CD14-positive monocyte (primary cell): ENCODE measurements at regions not wholly inside any gene's neighbourhood (a gene's known extent, or its start where the extent isn't known, plus 50 kb on each side); places are given as distances from the start of the nearest gene placed in this dataset.

Source experiments
- DNase-seq, 3 donors: peaks; one replicate each; pipeline ENCODE4 v3.0.0-alpha.2; 2011 to 2022
- H2AFZ ChIP-seq: 2 replicates; pipeline ENCODE4 v1.6.0; 2012; ENCODE audit warnings: mild to moderate bottlenecking, low read depth, low read length, inconsistent platforms; ENCODE audit not compliant: insufficient read depth, poor library complexity, severe bottlenecking
- H3K27ac ChIP-seq, 2 donors: 1 replicate in 1 of 2; 2 replicates in 1 of 2; pipeline ENCODE4 v1.5.1; 2012 to 2013; ENCODE audit warnings: low read length in 2 of 2, control low read depth in 1 of 2, inconsistent platforms in 1 of 2, low read depth in 1 of 2, mild to moderate bottlenecking in 1 of 2
- H3K27me3 ChIP-seq, 2 donors: one replicate each; pipeline versions ENCODE4 v1.6.0 to v1.6.1; 2011 to 2013; ENCODE audit warnings: low read length in 2 of 2; ENCODE audit not compliant: control insufficient read depth in 2 of 2, insufficient read depth in 2 of 2
- H3K36me3 ChIP-seq, 2 donors: replicated peaks in 1 of 2; 1 replicate in 1 of 2; 2 replicates in 1 of 2; pipeline versions ENCODE4 v1.5.1 to v1.6.1; 2012 to 2013; ENCODE audit warnings: low read length in 2 of 2, control low read depth in 1 of 2, inconsistent platforms in 1 of 2, mild to moderate bottlenecking in 1 of 2; ENCODE audit not compliant: insufficient read depth in 2 of 2, control insufficient read depth in 1 of 2
- H3K4me1 ChIP-seq, 2 donors: 1 replicate in 1 of 2; 2 replicates in 1 of 2; pipeline versions ENCODE4 v1.5.1 to v1.6.1; 2012 to 2013; ENCODE audit warnings: low read length in 2 of 2, control low read depth in 1 of 2, inconsistent platforms in 1 of 2, mild to moderate bottlenecking in 1 of 2, moderate library complexity in 1 of 2; ENCODE audit not compliant: insufficient read depth in 2 of 2, control insufficient read depth in 1 of 2
- H3K4me2 ChIP-seq: replicated peaks from 2 replicates; pipeline ENCODE3; 2012; ENCODE audit warnings: low read length, moderate library complexity, mild to moderate bottlenecking; ENCODE audit not compliant: poor library complexity, severe bottlenecking; ENCODE audit errors: extremely low read depth
- H3K4me3 ChIP-seq, 3 experiments: fragments of 200-600 bp in 1 of 3; sonication (generic) in 1 of 3; replicated peaks in 1 of 3; 1 replicate in 2 of 3; 2 replicates in 1 of 3; pipeline ENCODE4 v1.5.1; 2011 to 2013; ENCODE audit warnings: low read length in 3 of 3, mild to moderate bottlenecking in 3 of 3, control low read depth in 2 of 3, low read depth in 2 of 3, inconsistent platforms in 1 of 3, moderate library complexity in 1 of 3
- H3K79me2 ChIP-seq: 2 replicates; pipeline ENCODE4 v1.6.0; 2012; ENCODE audit warnings: mild to moderate bottlenecking, control low read depth, inconsistent platforms, low read length, moderate library complexity; ENCODE audit not compliant: insufficient read depth
- H3K9ac ChIP-seq: 2 replicates; pipeline ENCODE4 v1.6.0; 2017; ENCODE audit warnings: low read length, mild to moderate bottlenecking; ENCODE audit not compliant: insufficient read depth, poor library complexity, severe bottlenecking
- H3K9me3 ChIP-seq, 2 donors: replicated peaks in 1 of 2; 1 replicate in 1 of 2; 2 replicates in 1 of 2; pipeline versions ENCODE4 v1.5.1 to v1.6.1; 2012 to 2013; ENCODE audit warnings: low read length in 2 of 2, control low read depth in 1 of 2; ENCODE audit not compliant: control insufficient read depth in 1 of 2, insufficient read depth in 1 of 2
- H4K20me1 ChIP-seq: 2 replicates; pipeline ENCODE4 v1.6.0; 2012; ENCODE audit warnings: mild to moderate bottlenecking, low read length, control low read depth, moderate library complexity; ENCODE audit not compliant: insufficient read depth
- H3K27ac Mint-ChIP-seq, 7 donors: one replicate each; pipeline ENCODE4 v1.8.0; 2020; ENCODE audit warnings: mild to moderate bottlenecking in 7 of 7, mixed read lengths in 7 of 7, moderate library complexity in 6 of 7, inconsistent platforms in 2 of 7
- H3K27me3 Mint-ChIP-seq, 3 donors: one replicate each; pipeline ENCODE4 v1.8.0; 2021 to 2022; ENCODE audit warnings: low read depth in 3 of 3, mild to moderate bottlenecking in 3 of 3, mixed read lengths in 3 of 3, moderate library complexity in 3 of 3, inconsistent platforms in 1 of 3
- H3K36me3 Mint-ChIP-seq, 2 donors: one replicate each; pipeline ENCODE4 v1.8.0; 2020; ENCODE audit warnings: mixed read lengths in 2 of 2, inconsistent platforms in 1 of 2, mild to moderate bottlenecking in 1 of 2
- H3K4me1 Mint-ChIP-seq: one replicate; pipeline ENCODE4 v1.8.0; 2020; ENCODE audit warnings: mild to moderate bottlenecking, mixed read lengths
- H3K4me3 Mint-ChIP-seq, 2 donors: one replicate each; pipeline ENCODE4 v1.8.0; 2020; ENCODE audit warnings: mild to moderate bottlenecking in 2 of 2, mixed read lengths in 2 of 2, moderate library complexity in 1 of 2
- H3K9me3 Mint-ChIP-seq, 7 donors: one replicate each; pipeline ENCODE4 v1.8.0; 2020 to 2022; ENCODE audit warnings: mixed read lengths in 7 of 7, mild to moderate bottlenecking in 6 of 7, moderate library complexity in 6 of 7, inconsistent platforms in 2 of 7
- WGBS: methylation state at CpG from one replicate; pipeline ENCODE4 v1.1.5; 2013; ENCODE audit warnings: missing lambda C conversion rate; ENCODE audit not compliant: insufficient coverage; 5-methylcytosine and 5-hydroxymethylcytosine counted together
- intact Hi-C, 2 donors: fragments of 100-400 bp; cut with micrococcal nuclease; formaldehyde crosslinking; loops; one replicate each; pipeline versions ENCODE4 v1.15.0 to v1.15.1; 2023
- TF ChIP-seq, protein P1 (sequence below): fragments of 200-600 bp; IDR thresholded peaks from one replicate; pipeline ENCODE4 v1.8.0; 2022; ENCODE audit warnings: antibody characterized with exemption, mild to moderate bottlenecking

DNA sequence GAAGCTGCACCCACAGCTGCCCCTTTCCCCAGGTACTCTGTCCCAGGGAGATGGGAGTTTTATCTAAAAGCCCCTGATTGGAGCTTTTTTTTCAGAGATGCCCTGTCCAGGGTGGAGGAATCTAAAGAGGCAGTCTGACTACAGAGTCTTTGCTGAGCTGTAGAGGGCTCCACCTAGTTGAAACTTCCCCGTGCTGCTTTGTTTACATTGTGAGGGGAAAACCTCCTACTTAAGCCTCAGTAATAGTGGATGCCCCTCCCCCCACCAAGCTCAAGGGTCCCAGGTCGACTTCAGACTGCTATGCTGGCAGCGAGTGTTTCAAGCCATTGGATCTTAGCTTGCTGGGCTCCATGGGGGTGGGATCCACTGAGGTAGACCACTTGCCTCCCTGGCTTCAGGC is 470.1 kb upstream of the LARGE1 start:
- no peaks in the 10 kb centered on the region for H3K27me3 Mint-ChIP-seq
- H3K9me3 Mint-ChIP-seq: peaks cover 5 to 42% (median 24%) of the 10 kb centered on the region in 7 donors
- H3K27me3 ChIP-seq: no peaks in the 10 kb centered on the region
- H3K27ac Mint-ChIP-seq: no peak overlapping the region
- no peaks in the 10 kb centered on the region for H3K36me3 Mint-ChIP-seq
- H3K4me1 Mint-ChIP-seq: no peaks in the 10 kb centered on the region
- H3K9me3 ChIP-seq: peaks cover 13 to 22% of the 10 kb centered on the region in 2 donors
- 75% methylated on average over 2 of the region's 3 CpGs for WGBS
- no peak overlapping the region for H3K4me3 Mint-ChIP-seq
- no peak overlapping the region for H3K4me2 ChIP-seq
- H3K9ac ChIP-seq: no peak overlapping the region
- no peak for DNase-seq
- H3K4me1 ChIP-seq: no peaks in the 10 kb centered on the region
- intact Hi-C loops: no loop called here
- H3K27ac ChIP-seq: no peak overlapping the region
- no peaks in the 10 kb centered on the region for H4K20me1 ChIP-seq
- TF ChIP-seq, protein P1, sequence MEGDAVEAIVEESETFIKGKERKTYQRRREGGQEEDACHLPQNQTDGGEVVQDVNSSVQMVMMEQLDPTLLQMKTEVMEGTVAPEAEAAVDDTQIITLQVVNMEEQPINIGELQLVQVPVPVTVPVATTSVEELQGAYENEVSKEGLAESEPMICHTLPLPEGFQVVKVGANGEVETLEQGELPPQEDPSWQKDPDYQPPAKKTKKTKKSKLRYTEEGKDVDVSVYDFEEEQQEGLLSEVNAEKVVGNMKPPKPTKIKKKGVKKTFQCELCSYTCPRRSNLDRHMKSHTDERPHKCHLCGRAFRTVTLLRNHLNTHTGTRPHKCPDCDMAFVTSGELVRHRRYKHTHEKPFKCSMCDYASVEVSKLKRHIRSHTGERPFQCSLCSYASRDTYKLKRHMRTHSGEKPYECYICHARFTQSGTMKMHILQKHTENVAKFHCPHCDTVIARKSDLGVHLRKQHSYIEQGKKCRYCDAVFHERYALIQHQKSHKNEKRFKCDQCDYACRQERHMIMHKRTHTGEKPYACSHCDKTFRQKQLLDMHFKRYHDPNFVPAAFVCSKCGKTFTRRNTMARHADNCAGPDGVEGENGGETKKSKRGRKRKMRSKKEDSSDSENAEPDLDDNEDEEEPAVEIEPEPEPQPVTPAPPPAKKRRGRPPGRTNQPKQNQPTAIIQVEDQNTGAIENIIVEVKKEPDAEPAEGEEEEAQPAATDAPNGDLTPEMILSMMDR: no peak
- H2AFZ ChIP-seq: no peak overlapping the region
- H3K79me2 ChIP-seq: no peaks in the 10 kb centered on the region
- no peak overlapping the region for H3K4me3 ChIP-seq
- H3K36me3 ChIP-seq: no peaks in the 10 kb centered on the region

DNA sequence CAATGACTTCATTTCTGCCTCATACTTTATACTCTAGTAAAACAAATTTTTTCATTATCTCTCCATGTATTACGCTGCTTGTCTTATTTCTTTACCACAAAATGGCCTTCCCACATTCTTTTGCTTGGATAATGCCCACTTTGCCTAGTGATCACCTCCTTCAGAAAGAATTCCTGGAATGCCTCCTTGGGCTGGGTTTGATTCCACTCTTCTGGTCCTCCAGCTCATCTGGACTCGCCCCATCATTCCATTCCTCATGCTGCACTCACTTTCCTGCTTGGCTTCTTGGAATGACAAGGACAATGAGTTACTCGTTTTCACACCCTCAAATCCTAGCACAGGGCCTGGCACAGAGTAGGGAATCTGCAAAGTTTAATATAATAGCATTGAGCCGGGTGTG is 475.1 kb upstream of the LARGE1 start:
- no peak overlapping the region for H3K4me3 ChIP-seq
- H2AFZ ChIP-seq: no peak overlapping the region
- TF ChIP-seq, protein P1: no peak
- no peaks in the 10 kb centered on the region for H3K36me3 ChIP-seq
- Mint-ChIP-seq H3K4me3 (no peak overlapping the region), H3K9me3 (peaks cover 6 to 22% (median 13%) of the 10 kb centered on the region in 7 donors), H3K36me3 (no peaks in the 10 kb centered on the region), H3K4me1 (no peaks in the 10 kb centered on the region), H3K27me3 (no peaks in the 10 kb centered on the region), H3K27ac (no peak overlapping the region)
- peaks cover 13 to 25% of the 10 kb centered on the region in 2 donors for H3K9me3 ChIP-seq
- WGBS: 88% methylated on average over 2 of the region's 4 CpGs
- no peak overlapping the region for H3K4me2 ChIP-seq
- H3K9ac ChIP-seq: no peak overlapping the region
- H4K20me1 ChIP-seq: no peaks in the 10 kb centered on the region
- no peaks in the 10 kb centered on the region for H3K4me1 ChIP-seq
- DNase-seq: no peak
- no peak overlapping the region for H3K27ac ChIP-seq
- intact Hi-C loops: no loop called here
- H3K79me2 ChIP-seq: no peaks in the 10 kb centered on the region
- H3K27me3 ChIP-seq: no peaks in the 10 kb centered on the region
